NCI-H2171 treated with DMSO at 0.1 percent for 48 hours (cell line): ENCODE measurements at regions not wholly inside any gene's neighbourhood (a gene's known extent, or its start where the extent isn't known, plus 50 kb on each side); places are given as distances from the start of the nearest gene placed in this dataset.

ENCODE experiments used
- DNase-seq: peaks from one replicate; lab custom pipeline; 2025; lab: John Stamatoyannopoulos, UW

GRCh38 chr6:92050216-92050615, 1369.1 kb downstream of the EPHA7 start:
- DNase-seq = no peak

DNA sequence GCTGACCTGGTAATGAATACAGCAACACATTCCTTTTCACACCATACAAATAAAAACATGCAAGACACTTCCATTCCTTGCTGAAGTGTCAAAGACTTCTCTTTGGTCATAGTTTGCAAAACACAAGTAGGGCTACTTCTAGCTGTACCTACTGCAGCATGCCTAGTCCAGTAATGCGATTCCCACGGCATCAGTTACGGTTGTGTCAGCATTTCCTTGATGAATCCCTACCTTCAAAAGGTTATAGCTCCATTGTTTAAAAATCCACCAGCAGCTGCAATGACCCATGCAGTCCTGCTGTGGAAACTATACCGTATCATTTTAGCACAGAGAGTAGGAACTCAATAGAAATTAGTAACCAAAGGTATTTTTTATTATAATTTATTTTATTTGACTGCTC, 1371.5 kb downstream of the EPHA7 start:
- DNase-seq = no peak

DNA sequence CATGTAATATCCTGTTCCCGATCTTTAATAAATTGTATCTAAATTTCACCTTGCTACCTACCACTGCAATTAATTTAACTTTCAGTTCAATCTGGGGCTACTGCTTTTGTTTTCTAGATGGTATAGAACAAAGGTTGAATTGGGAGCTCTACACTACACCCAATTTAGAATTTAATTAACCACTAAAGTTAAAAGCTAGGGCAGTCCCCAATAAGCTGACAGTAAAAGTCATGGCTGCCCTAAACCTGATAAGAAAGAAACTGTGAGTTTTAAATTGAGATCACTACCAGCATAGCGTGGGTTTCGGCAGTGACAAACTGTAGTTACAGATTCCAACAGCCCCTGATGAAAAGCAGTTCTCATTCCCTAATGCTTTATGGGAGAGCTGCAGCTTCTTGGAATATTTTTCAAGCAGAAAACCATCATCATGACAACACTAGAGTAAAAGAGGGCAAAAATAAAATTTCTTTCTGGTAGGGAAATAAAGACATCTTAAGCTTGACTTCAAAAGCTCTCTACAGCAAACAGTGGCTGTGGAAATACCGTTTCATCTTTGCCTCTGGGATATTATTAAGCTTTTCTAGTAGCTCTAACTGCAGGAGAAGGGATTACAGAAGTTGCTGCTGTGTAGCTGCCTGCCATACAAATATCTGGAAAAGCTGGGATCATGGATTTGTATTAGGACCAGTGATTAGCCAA, 1372.1 kb downstream of the EPHA7 start:
- DNase-seq = no peak

DNA sequence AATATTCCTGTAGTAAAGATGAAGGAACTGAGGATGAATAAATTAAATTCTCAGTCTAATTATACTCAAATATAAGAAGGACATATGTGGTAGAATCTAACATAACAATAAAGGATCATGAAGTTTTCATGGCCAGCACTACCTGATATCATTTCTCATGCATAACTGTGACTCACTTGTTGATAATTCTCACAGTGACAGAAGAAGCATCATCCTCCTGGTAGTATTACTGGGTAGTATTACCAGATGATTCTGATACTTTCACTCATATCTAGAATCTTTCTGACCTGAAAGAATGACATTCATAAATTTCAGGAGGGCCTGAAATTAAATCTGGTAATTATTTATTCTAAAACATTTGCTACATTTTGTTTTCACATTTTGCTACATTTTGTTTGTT, 1375.0 kb downstream of the EPHA7 start:
- DNase-seq = no peak

DNA sequence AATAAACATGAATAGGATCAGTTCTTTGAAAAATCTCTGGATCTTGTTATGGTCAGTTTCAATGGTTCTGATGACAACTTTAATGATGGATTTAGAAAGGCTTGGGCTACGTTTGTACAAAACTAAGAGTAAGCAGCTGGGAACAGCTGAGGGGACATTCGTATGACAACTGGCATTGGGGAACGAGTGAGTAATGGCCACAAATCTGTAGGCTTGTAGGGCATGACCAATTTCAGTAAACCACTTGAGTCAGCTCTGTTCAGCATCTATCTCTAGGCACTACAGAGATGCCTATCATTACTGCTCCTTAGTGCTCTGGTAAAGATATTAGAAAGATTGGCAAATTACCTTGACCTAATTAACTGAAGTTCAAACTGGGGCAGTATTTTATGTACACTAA, 1375.6 kb downstream of the EPHA7 start:
- DNase-seq = no peak

GRCh38 chr6:92026878-92027277, 1392.5 kb downstream of the EPHA7 start:
- DNase-seq = no peak

- DNase-seq = no peak
Observed at GRCh38 chr6:92024881-92025280, 1394.5 kb downstream of the EPHA7 start.

DNA sequence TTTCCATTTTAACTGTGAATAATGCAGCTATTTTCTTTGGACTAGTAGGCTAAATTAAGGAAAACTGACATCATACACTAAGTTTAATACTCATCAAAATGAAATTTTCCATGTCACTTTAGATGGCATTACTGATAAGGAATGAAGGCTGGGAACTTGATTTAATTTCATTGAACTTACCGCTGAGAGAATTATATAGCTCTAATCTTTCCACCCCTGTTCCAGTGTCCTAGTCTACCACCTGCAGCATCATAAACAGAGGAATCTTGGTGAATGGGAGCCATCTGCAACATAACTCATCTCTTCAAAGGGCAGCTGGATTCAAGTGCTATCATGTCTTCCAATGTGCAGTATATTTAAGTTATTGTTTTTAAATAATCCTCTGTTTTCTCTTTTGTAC, 1395.2 kb downstream of the EPHA7 start:
- no peak for DNase-seq

GRCh38 chr6:92023410-92023966, 1395.9 kb downstream of the EPHA7 start:
- DNase-seq = no peak

- DNase-seq = no peak
Observed at GRCh38 chr6:92011681-92012245, 1407.6 kb downstream of the EPHA7 start.

GRCh38 chr6:92008757-92009502, 1410.4 kb downstream of the EPHA7 start:
- no peak for DNase-seq

GRCh38 chr6:92000112-92000511, 1413.2 kb upstream of the MAP3K7 start:
- DNase-seq = no peak

- DNase-seq = no peak
Observed at GRCh38 chr6:91994787-91995186, 1407.9 kb upstream of the MAP3K7 start.

- DNase-seq = no peak
Observed at GRCh38 chr6:91982559-91982958, 1395.7 kb upstream of the MAP3K7 start.

- no peak for DNase-seq
Observed at GRCh38 chr6:91976797-91977196, 1389.9 kb upstream of the MAP3K7 start.

DNA sequence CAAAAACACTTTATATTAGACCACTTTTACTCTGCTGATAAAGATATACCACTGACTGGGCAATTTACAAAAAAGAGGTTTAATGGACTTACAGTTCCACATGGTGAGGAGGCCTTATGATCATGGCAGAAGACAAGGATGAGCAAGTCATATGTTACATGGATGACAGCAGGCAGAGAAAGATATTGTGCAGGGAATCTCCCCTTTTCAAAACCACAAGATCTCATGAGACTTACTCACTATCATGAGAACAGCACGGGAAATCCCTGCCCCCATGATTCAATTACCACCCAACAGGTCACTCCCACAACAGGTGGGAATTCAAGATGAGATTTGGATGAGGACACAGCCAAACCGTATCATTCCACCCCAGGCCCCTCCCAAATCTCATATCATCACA, 1383.8 kb upstream of the MAP3K7 start:
- DNase-seq = no peak

- no peak for DNase-seq
Observed at GRCh38 chr6:91965872-91966271, 1379.0 kb upstream of the MAP3K7 start.

DNA sequence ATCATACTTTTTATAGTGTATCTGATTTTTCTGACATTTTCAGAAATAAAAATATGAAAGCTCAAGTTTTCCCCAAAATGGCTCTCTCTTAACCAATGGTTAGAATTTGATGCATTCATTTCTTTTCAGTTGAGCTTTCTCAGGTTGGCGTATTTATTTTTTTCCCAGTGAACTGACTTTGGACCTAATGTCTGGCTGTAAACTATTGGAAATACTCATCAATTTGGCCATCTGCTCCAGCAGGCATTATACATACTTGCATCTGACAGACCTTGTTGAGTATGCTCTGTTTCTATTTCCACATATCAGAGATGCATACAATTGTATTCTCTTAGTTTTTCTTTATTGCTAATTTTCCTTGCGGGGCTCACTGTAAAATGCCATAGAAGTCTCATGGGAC, 1374.8 kb upstream of the MAP3K7 start:
- DNase-seq = no peak

- DNase-seq = no peak
Observed at GRCh38 chr6:91961236-91961635, 1374.4 kb upstream of the MAP3K7 start.

- no peak for DNase-seq
Observed at GRCh38 chr6:91941838-91942237, 1355.0 kb upstream of the MAP3K7 start.

GRCh38 chr6:91940801-91941200, 1353.9 kb upstream of the MAP3K7 start:
- no peak for DNase-seq

GRCh38 chr6:91926827-91927226, 1340.0 kb upstream of the MAP3K7 start:
- DNase-seq = peak; percentile 12

GRCh38 chr6:91926361-91926760, 1339.5 kb upstream of the MAP3K7 start:
- no peak for DNase-seq
